ENCODE measurements at regions not wholly inside any gene's neighbourhood (a gene's known extent, or its start where the extent isn't known, plus 50 kb on each side); places are given as distances from the start of the nearest gene placed in this dataset.

GRCh38 chr6:108768166-108768555 is 80.1 kb upstream of the ARMC2 start:
- TF ChIP-seq, protein P1, sequence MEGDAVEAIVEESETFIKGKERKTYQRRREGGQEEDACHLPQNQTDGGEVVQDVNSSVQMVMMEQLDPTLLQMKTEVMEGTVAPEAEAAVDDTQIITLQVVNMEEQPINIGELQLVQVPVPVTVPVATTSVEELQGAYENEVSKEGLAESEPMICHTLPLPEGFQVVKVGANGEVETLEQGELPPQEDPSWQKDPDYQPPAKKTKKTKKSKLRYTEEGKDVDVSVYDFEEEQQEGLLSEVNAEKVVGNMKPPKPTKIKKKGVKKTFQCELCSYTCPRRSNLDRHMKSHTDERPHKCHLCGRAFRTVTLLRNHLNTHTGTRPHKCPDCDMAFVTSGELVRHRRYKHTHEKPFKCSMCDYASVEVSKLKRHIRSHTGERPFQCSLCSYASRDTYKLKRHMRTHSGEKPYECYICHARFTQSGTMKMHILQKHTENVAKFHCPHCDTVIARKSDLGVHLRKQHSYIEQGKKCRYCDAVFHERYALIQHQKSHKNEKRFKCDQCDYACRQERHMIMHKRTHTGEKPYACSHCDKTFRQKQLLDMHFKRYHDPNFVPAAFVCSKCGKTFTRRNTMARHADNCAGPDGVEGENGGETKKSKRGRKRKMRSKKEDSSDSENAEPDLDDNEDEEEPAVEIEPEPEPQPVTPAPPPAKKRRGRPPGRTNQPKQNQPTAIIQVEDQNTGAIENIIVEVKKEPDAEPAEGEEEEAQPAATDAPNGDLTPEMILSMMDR (IDR thresholded peaks at IDR 0.05), result no peak
- TF ChIP-seq POLR2A (IDR thresholded peaks at IDR 0.05), result no peak

Data from esophagus squamous epithelium (tissue), 4 donors.